LNCAP (cell line): ENCODE measurements at regions not wholly inside any gene's neighbourhood (a gene's known extent, or its start where the extent isn't known, plus 50 kb on each side); places are given as distances from the start of the nearest gene placed in this dataset.

Experiments
- CTCF ChIP-seq: fragments of 450-650 bp; IDR thresholded peaks from 2 replicates; pipeline ENCODE4 v1.5.1; 2017; ENCODE audit warnings: mild to moderate bottlenecking

GRCh38 chr10:78390817-78391216 is 357.2 kb downstream of the RPS24 start:
- no peak for TF ChIP-seq CTCF

GRCh38 chr10:78391585-78391984 is 357.9 kb downstream of the RPS24 start:
- no peak for TF ChIP-seq CTCF

GRCh38 chr10:78392197-78392596 is 358.5 kb downstream of the RPS24 start:
- no peak for TF ChIP-seq CTCF

GRCh38 chr10:78393094-78393493 is 359.4 kb downstream of the RPS24 start:
- TF ChIP-seq CTCF: no peak

GRCh38 chr10:78394047-78394446 is 360.4 kb downstream of the RPS24 start:
- no peak for TF ChIP-seq CTCF

- no peak for TF ChIP-seq CTCF
These were observed 361.5 kb downstream of the RPS24 start for GRCh38 chr10:78395162-78395561.

GRCh38 chr10:78396754-78397153 is 363.1 kb downstream of the RPS24 start:
- TF ChIP-seq CTCF: no peak

- TF ChIP-seq CTCF: no peak
These were observed 364.1 kb downstream of the RPS24 start for GRCh38 chr10:78397786-78398185.
